ENCODE measurements at regions not wholly inside any gene's neighbourhood (a gene's known extent, or its start where the extent isn't known, plus 50 kb on each side); places are given as distances from the start of the nearest gene placed in this dataset.

- no peak for TF ChIP-seq EZH2phosphoT487 (IDR thresholded peaks at IDR 0.05; ENCODE audit: borderline replicate concordance)
- TF ChIP-seq CTCF (conservative IDR thresholded peaks at IDR 0.05; ENCODE audit: low read length) = no peak
These were observed 214.5 kb upstream of the HES1 start for GRCh38 chr3:193921465-193921864.
